AG09309 (cell line): ENCODE measurements at regions not wholly inside any gene's neighbourhood (a gene's known extent, or its start where the extent isn't known, plus 50 kb on each side); places are given as distances from the start of the nearest gene placed in this dataset.

ENCODE experiments used
- DNase-seq: peaks from one replicate; pipeline ENCODE4 v3.0.0-alpha.2; 2010; ENCODE audit warnings: low read depth
- H3K4me3 ChIP-seq: 2 replicates; pipeline ENCODE4 v1.5.1; 2011; ENCODE audit warnings: mild to moderate bottlenecking, low read depth, low read length, moderate library complexity; ENCODE audit not compliant: control insufficient read depth
- TF ChIP-seq, protein P1 (sequence below): IDR thresholded peaks from 2 replicates; pipeline ENCODE4 v1.5.1; 2011; ENCODE audit warnings: mild to moderate bottlenecking, low read depth, low read length, inconsistent platforms; ENCODE audit not compliant: insufficient read depth, control insufficient read depth; ENCODE audit errors: missing control alignments

DNA sequence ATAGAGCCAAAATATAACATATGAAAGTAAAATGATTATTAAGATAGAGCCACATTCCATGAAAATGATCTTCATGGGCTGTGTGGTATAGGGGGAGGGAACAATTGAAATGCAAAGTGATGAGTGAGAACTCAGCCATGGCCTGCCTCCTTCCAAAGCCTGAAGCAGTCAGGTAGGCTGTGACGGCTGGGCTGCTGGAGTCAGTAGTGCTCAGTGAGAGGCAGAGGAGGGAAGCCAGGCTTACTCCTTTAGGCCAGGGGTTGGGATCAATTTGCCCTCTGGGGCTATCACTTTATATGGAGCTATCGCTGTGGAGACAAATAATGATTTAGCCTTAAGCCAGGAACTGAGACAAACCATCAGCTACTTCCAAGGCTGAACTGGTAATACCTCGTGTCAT, 654.9 kb downstream of the FGF9 start:
- no peak overlapping the region for H3K4me3 ChIP-seq
- TF ChIP-seq, protein P1, sequence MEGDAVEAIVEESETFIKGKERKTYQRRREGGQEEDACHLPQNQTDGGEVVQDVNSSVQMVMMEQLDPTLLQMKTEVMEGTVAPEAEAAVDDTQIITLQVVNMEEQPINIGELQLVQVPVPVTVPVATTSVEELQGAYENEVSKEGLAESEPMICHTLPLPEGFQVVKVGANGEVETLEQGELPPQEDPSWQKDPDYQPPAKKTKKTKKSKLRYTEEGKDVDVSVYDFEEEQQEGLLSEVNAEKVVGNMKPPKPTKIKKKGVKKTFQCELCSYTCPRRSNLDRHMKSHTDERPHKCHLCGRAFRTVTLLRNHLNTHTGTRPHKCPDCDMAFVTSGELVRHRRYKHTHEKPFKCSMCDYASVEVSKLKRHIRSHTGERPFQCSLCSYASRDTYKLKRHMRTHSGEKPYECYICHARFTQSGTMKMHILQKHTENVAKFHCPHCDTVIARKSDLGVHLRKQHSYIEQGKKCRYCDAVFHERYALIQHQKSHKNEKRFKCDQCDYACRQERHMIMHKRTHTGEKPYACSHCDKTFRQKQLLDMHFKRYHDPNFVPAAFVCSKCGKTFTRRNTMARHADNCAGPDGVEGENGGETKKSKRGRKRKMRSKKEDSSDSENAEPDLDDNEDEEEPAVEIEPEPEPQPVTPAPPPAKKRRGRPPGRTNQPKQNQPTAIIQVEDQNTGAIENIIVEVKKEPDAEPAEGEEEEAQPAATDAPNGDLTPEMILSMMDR: no peak
- no peak for DNase-seq

- TF ChIP-seq, protein P1: no peak
- H3K4me3 ChIP-seq: no peak overlapping the region
- DNase-seq: no peak
Measured at GRCh38 chr13:22332416-22332815, 661.5 kb downstream of the FGF9 start.

DNA sequence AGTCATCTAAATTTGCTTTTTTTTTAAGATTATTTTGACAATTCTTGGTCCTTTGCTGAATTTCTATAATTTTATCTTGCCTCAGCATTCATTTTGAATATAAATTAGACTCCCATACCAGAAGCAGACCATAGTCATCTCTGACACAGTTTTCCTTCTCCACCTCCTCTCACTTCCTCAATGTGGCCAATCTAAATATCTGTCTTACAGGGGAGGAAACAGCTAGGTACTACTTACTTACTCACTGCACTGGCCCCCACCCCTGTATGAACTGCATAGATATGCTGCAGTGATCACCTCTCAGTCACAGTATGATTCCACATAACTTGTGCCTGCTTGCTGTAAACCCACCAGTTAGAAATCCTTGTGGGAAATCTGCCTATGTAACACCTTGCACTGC, 665.6 kb downstream of the FGF9 start:
- no peak overlapping the region for H3K4me3 ChIP-seq
- DNase-seq: no peak
- TF ChIP-seq, protein P1: no peak

DNA sequence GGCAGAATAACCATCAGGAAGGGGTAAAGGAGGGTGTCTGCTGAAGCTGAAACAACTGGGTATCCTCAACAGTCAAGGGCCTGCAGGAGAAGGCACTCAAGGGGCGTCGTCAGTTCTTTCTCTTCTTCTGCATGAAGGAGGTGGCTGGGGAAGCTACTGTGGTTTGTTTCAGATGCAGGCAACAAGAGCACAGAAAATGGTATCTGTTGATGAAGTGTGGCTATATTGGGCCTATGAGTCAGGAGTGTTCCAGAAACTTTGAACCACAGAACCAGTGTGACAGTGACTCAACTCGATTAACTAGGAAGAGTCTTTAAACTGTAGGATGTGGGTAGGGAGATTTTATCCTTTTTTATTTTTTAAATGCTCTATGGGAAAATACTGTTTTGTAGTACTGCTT, 686.3 kb downstream of the FGF9 start:
- no peak for DNase-seq
- H3K4me3 ChIP-seq: no peak overlapping the region
- TF ChIP-seq, protein P1: no peak

GRCh38 chr13:22369090-22369489, 698.2 kb downstream of the FGF9 start:
- TF ChIP-seq, protein P1: no peak
- H3K4me3 ChIP-seq: no peak overlapping the region
- no peak for DNase-seq

DNA sequence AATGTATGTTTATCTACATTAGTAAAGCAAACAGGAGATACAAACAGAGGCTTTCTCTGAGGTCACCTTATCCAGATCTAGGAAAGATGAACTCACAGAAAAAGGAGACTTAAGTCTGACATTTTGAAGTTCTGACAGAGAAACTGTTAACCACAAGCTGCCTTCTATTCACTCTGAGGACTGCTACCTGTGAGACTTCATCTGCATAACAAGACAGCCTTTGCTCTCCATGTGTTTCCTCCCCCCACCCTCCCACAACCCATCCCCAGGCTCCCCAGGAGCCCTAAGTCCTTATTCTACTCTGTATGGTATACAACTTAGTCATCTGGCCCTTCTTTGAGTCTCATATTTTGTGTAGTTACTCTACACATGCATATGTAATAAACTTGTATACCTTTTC, 699.0 kb downstream of the FGF9 start:
- H3K4me3 ChIP-seq: no peak overlapping the region
- TF ChIP-seq, protein P1: no peak
- no peak for DNase-seq

- TF ChIP-seq, protein P1: no peak
- no peak overlapping the region for H3K4me3 ChIP-seq
- no peak for DNase-seq
Measured at GRCh38 chr13:22372261-22372660, 701.4 kb downstream of the FGF9 start.
